ENCODE measurements at regions not wholly inside any gene's neighbourhood (a gene's known extent, or its start where the extent isn't known, plus 50 kb on each side); places are given as distances from the start of the nearest gene placed in this dataset.
A peak's percentile ranks its signal among the peaks of the same experiment; 100 is the strongest.
"Not testable (repeated sequence)": the region's sequence is repeated elsewhere in the genome, so short reads cannot be mapped to it uniquely, and the experiment has no call there.

DNA sequence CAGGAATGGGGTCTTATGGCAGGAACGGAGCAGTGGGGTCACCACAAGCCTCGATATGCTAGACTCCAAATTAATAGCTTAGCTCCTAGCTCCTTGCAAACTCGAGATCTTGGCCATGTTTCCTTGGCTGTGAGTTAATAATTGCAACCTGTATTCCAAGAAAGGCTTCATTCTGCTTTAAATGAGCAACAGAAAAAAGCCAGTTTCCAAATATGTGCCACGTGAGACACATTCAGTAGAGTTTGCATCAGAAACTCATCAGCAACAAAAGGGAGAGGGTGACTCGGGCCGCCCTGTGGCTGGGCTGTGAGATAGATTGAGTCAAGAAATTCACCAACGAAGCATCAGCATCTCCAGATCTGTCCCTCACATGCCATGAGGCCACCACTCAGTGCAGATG is 112.0 kb downstream of the NPTX2 start:
- no peak for DNase-seq

DNA sequence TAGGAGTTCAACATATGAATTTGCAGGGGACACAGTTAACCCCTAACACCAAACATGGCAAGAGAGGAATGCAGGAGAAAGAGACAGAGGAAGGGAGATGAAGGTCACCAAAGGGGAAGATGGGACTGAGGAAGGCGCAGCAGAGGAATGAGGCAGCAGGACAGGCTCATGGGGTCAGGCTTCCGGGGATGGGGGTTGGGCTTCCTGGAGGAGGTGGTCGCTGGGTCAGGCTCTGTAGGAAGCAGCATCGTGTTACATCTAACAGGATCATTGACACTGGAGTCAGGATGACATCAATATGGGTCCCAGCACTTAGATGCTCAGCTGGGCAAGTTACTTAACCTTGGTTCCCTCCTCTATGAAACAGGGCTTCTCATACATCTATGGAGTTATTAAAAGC is 113.2 kb downstream of the NPTX2 start:
- no peak for DNase-seq

DNA sequence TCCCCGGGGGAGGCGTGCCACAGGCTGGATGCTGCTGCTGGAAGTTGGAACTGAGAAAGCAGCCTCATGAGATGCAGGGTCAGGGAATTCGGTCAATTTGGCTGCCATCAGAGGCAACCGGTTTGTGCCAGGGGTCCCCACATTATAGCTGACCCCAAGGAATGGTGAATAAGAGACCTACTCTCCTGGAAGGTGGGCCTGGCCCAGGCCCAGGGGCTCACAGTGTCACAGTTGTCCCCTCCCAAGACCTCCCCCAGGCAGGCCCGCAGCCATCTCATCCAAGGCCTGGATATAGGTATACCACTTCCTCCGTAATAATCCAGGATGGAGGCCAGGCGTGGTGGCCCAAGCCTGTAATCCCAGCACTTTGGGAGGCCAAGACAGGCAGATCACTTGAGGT is 114.6 kb downstream of the NPTX2 start:
- no peak for DNase-seq

DNA sequence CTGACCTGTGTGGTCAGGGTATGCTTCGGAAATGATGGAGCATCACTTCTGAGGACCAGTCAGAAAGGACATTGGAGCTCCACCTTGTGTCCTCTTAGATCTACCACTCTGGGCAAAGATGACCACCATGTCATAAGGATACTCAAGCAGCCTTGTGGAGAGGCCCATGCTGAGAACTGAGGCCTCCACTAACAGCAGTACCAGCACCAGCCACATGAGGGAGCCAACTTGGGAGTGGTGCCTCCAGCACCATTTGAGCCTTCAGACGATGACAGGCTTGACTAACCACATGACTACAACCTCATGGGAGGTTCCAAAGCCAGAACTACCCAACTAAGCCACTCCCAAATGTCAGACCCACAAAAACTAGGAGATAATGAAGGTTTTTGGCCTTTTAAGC is 116.0 kb downstream of the NPTX2 start:
- DNase-seq: peak in 1 of 2 experiments; percentile 36

DNA sequence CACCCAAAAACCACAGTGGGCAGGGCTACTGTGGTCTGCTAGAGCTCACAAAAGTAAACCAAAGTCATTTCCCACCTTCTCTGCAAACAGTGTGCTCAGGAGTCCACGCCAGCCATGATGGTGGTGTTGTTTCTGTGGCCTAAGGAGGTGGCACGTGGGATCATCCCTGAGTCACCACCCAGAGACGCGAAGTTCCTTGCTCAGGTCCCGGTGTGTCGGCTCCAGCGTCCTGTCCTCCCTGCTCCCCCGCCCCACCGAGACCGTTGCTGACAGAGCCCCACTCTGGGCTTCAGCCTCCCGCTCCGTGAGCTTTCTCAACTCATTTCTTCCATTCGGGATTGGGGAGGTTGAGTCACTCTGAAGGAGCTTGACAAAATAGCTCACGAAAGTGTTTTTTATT is 118.7 kb downstream of the NPTX2 start:
- DNase-seq: no peak

DNA sequence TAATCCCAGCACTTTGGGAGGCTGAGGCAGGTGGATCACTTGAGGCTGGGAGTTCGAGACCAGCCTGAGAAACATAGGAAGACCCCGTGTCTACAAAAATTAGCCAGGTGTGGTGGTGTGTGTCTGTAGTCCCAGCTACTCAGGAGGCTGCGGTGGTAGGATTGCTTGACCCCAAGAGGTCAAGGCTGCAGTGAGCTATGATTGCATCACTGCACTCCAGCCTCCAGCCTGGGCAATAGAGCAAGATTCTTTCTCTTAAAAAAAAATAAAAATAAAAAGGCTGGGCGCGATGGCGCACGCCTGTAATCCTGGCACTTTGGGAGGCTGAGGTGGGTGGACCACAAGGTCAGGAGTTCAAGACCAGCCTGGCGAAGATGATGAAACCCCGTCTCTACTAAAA is 119.4 kb downstream of the NPTX2 start:
- not testable (repeated sequence) for DNase-seq

DNA sequence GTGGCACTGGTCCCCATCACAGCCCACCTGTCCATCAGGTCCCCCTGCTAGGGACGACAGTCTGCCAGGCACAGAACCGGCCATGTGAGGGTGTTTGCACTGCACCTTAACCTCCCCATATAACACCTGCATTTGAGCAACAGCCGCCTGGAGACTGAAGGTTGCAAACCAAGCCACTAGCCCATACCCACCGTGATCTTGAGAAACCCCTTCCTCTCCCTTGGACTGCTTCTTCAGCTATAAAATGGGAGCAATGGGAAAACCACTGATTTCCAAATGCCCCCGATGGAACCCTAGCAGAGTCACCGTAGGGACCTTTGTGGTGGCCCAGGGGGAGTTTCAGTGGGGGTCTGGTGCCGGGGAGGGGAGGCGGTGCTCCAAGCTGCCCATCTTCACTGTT is 120.1 kb downstream of the NPTX2 start:
- no peak for DNase-seq

DNA sequence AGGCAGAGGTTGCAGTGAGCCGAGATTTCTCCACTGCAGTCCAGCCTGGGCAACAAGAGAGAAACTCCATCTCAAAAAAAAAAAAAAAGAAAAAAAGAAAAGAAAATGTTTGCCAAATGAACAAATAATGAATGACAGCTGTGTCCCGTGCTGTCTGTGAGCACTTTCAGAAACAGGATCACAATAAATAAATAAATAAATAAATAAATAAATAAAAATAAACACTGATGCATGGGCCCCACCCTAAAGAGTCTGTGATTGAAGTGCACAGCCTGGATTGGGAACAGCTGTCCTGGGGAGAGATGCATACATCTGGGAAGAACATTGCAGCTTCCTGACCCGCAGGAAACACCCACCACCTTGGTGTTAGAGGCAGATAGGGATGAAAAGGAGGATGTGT is 123.6 kb downstream of the NPTX2 start:
- DNase-seq: no peak

DNA sequence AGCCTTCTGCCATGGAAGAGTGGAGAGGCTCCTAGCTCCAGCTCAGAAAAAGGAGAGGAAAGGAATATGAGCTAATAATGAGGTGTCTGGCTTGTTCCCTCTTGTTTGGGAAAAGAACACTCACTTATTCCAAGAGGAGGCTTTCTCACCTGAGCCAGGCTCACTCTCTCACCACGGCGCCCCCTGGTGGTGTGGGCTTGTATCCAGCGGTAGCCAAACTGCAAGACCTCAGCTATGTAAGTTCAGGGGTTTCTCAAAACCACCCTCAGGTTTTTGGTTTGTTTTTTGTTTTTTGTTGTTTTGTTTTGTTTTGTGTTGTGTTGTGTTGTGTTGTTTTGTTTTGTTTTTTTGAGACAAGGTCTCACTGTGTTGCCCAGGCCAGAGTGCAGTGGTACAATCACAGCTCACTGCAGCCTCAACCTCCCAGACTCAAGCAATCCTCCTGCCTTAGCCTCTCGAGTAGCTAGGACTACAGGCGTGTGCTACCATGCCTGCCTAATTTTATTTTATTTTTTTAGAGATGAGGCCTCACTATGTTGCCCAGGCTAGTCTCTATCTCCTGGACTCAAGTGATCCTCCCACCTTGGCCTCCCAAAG is 124.0 kb downstream of the TMEM130 start:
- DNase-seq: peak; percentile 34 to 70

DNA sequence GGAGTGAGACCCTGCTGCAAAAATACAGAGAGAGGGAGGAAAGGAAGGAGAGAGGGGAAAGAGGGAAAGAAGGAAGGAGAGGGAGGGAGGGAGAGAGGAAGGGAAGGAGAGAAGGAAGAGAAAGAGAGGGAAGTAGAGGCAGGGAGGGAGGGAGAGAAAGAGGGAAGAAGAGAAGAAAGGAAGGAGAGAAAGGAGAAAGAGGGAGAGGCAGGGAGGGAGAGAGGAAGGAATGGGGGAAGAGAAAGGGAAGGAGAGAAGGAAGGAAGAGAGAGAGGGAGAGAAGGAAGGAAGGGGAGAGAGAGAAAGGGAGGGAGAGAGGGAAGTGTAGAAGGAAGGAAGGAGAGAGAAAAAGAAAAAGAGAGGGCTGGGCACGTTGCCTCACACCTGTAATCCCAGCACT is 121.7 kb downstream of the TMEM130 start:
- DNase-seq: no peak

DNA sequence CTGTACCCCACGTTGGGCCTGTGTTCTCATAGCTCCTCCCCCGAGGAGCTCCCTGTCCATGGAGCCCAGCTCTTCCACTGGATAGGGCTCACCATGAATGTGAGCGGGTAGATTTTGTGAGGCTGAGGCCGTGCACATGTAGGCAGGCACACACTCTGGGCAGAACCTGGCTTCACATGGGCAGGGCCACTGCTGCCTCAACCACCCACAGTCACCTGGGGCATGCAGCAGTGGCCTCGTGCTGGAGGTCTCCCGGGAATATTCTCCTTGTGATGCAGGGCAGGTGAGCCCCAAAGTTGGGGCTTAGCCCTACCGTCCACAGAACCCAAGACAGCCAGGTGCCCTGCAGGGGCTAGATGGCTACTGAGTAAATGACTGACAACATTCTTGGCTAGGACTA is 116.6 kb downstream of the TMEM130 start:
- no peak for DNase-seq

DNA sequence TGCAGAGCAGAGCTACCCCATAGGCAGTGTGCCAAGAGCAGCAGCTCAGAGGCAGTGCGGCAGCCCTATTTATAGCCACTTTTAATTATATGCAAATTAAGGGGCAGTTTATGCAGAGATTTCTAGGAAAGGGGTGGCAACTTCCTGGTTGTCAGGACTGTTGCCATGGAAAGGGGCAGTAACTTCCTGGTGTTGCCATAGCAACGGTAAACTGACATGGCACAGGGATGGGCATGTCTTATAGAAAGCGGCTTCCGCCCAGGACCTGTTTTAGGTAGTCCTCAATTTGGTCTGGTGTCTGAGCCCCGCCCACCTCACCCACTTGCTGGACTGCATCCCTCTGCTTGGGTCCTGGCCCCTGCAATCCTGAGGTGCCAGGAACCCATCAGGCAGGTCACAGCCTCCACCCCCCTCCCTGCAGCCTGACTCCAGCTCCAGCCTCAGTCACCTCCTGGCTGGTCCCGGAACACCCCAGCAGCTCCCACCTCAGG is 115.8 kb downstream of the TMEM130 start:
- DNase-seq: no peak

DNA sequence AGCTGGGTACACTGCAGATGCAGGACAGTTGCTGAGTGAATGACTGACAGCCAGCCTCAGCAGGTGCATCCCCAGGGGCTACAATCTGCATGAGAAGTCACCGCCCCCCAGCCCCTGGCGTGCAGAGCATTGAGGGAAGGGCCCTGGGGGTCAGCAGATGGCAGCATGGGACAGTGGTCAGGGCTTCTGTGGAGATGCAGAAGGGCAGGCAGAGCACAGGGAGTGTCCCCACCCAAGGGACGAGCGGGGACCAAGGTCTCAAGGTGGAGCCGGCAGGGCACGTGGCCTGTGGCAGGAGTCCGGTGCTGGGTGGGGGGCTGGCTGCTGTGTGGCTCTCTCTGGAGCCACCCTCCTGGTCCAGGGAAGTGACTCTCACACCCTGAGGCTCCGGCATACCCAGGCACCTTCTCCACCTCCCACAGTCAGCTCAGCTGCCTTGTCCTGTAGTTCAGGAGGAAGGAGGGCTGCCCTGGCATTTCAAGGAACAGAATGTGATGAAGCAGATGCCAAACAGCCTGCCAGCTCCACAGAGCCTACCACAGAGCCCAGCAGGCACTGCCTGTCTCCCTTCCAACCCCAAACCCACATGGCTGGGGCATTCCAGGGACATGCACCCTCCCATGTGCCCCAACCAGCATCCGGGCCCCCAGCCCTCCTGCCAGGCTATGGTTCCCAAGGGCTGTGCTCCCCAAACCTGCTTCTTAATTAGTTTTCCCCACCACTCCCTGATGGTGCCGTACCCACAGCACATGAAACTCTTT is 114.5 kb downstream of the TMEM130 start:
- no peak for DNase-seq

DNA sequence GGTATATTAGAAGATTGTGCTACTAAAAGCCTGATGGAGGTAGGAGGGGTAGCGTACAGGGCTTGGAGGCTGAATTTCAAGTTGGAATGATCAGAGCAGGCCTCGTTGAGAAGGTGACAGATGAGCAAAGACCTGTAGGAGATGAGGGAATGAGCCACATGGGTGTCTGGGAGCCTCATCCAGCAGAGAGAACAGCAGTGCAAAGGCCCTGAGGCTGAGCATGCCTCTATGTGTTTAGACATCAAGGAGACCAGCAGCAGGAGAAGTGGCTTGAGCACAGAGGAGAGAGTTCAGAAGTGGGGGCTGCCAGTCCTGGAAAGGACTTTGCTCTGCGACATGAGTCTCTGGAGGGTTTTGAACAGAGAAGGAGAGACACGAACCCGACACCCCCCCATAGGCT is 111.7 kb downstream of the TMEM130 start:
- no peak for DNase-seq

DNA sequence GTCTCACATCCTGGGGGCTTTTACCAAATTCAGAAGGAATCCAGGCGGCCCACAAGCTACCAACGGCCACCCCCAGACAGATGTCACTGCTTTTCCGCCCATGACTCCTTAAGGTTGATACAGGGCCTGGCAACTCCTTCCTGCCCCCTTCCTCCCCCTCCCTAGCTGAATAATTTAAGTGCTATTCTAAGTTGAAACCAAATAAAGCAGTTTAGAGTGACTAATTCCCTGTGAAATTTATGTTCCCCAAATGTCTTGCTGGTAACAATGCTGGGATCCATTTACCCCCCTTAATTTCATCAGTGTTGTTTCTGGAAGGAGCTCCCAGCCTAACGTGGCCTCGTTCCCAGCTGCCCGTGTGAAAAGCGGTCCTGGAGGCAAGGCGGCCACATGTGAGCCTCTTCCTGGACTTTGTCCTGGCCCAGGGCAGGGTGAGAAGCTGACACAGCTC is 109.6 kb downstream of the TMEM130 start:
- no peak for DNase-seq

DNA sequence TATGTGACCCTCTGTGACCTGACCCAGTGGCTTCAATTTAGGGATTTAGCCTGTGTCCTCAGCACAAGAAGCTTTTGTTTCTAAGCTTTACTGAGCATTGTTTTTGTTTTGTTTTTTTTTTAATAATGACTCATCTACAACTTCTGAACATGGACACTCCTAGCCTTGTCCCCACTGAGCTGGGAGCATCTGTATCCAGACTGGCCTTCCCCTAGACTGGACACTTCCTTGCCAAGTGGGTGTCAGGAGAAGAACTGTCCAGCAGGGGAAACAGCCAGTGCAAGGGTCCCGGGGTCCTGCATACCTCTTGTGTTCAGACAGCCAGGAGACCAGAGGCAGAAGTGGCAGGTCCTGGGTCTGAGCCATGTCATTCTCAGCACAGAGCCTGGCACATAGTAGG is 108.6 kb downstream of the TMEM130 start:
- no peak for DNase-seq

DNA sequence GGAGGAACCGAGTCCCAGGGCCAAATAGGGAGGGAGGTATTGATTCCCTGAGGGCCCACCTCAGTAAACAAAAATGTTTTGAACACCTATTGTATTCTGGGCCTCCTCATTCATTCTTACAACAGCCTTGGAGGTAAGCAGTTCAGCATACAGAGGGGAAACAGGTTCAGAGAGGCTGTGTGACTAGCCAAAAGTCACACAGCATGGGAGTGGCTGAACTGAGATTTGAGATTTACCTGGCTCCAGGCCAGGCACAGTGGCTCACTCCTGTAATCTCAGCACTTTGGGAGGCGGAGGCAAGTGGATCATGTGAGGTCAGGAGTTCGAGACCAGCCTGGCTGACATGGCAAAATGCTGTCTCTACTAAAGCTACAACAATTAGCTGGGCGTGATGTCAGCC is 107.2 kb downstream of the TMEM130 start:
- no peak for DNase-seq

DNA sequence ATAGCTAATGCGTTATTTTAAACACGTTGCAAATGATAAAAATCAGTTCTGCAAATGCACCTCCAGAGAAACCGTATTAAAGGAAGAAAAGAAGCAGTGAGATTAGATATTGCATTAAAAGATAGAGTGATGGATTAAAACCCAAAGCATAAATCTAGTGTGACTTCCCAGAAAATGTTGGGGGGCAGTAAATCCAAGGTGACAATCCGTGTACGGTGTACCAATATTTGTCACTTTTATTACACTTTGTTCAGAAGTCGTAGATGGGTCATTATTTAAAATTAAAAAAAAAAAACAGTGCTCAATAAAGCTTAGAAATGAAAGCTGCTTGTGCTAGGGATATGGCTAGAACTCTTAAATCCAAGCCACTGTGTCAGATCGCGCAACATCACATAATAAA is 106.4 kb downstream of the TMEM130 start:
- no peak for DNase-seq

DNA sequence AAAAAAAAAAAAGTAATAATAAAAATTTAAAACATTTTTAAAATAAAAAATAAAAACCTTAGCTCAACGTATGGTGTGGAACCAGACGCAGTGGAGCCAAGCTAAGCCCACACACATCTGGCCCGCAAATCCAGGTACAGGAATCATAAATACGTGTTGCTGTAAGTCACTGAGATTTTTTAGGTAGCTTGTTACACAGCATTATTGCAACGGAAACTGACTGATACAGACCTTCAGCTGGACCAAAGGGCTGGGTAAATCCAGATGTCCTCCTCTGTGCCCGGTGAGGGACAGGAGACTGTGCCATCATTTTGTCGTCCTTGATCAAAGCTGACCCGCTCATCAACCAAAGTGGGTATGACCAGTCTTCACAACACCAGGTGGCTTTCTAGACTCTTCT is 104.9 kb downstream of the TMEM130 start:
- no peak for DNase-seq

DNA sequence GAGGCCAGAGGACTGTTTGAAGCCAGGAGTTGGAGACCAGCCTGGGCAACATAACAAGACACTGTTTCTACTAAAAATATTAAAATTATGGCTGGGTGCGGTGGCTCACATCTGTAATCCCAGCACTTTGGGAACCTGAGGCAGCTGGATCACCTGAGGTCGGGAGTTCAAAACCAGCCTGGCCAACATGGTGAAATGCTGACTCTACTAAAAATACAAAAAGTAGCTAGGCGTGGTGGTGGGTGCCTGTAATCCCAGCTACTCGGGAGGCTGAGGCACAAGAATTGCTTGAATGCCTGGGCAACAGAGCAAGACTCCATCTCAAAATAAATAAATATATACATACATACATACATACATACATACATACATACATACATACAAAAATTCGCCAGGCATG is 99.7 kb downstream of the TMEM130 start:
- DNase-seq: not testable (repeated sequence)

DNA sequence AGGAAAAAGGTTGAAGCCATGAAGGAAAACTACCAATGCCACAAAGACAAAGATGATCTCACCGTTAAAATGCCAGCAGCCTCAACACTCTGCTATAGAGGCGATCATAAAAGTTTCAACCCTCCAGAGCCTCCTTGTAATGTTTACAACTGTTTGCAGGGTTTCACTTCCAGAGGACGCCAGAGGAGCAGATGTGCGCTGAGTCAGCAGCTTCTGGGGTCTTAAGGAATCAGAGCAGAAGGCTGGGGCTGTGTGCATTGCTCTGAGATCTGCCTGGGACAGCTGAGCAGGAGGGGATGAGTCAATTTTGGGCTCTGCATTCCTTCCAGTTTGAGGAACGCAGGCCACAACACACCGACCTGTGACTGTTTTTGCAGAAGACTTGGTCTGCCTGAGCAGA is 98.3 kb downstream of the TMEM130 start:
- DNase-seq: no peak

DNA sequence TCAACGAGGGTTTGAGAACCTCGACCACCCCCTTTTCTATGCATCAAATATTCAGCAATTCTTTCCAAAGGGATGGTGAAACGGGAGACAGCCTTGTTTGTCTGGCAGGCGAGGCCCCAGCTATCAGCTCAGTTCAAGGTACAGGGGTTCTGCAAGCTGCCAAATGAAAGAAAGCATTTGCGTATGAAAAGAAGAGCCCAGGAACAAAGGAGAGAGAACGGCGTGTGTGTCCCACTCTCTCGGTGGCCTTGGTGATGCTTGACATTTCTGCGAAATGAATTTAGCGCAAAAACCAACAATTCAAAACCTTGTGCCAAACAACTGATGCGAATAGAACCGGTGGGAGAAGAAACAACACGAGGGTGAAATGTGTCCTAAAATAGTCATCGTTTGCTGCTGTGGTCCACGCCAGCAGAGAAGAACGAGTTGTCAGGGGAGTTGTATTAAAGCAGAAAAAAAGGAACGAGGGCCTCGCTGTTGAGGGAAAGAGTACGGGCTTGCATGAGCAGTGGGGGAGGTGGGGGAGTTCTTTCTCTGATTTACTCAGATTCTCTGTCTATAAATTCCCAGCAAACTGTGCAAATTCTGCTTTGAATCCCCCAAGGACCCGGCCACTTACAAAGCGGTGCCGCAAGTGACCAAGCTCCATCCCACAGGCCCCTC is 97.7 kb downstream of the TMEM130 start:
- DNase-seq: no peak

DNA sequence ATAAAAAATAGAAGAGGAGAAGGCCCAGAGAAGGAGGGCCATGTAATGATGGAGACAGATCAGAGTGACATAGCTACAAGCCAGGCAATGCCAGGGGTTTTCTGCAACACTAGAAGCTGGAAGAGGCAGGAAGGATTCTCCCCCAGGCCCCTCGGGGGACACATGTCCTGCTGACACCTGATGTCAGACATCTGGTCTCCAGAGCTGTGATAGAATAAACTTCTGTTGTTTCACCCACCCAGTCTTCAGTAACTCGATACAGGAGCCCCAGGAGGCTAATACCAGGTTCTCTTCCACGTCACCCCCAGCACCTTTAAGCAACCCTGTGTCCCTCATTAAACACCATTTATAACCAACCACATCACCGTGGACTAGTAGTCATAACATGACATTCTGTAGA is 94.9 kb downstream of the TMEM130 start:
- no peak for DNase-seq

DNA sequence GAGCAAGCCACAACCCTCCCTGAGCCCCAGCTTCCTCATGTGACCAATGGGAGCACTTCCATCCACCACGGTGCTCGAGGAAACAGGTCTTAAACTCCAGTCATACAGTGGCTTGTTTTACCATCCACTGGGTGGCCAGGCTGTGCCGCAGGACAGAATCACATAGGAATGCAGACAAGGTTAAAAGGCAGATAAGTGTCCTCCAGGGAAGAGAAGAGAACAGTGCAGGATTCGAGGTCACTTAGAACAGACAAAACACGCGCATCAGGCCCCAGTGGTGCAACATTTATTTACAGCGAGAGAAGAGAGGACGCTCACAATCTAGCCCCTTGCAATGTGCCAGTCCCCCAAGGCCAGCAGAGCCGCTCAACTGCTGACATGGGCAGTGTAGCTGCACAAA is 92.8 kb downstream of the TMEM130 start:
- no peak for DNase-seq

Data from NCI-H1930 (cell line).